GM19463 (cell line): ENCODE measurements at regions not wholly inside any gene's neighbourhood (a gene's known extent, or its start where the extent isn't known, plus 50 kb on each side); places are given as distances from the start of the nearest gene placed in this dataset.
"Not testable (repeated sequence)": the region's sequence is repeated elsewhere in the genome, so short reads cannot be mapped to it uniquely, and the experiment has no call there.

Experiments
- ATAC-seq: cut with Tn5 transposase; IDR thresholded peaks from one replicate; pipeline ENCODE4 v1.9.1; 2021; ENCODE audit warnings: mild to moderate bottlenecking, moderate library complexity; ENCODE audit not compliant: unreplicated experiment

DNA sequence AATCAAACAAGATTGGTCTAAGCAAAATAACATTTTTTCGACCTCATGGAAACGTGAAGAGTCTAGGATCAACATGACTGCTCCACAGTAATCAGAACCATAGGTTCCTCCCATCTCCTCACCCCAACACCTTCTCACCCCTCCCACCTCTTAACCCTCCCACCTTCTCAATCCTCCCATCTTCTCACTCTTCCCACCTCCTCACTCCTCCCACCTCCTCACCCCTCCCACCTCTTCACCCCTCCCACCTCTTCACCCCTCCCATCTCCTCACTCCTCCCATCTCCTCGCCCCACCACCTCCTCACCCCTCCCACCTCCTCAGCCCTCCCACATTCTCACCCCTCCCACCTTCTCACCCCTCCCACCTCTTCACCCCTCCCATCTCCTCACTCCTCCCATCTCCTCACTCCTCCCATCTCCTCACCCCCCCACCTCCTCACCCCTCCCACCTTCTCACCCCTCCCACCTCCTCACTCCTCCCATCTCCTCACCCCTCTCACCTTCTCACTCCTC lies 567.4 kb downstream of the C6orf118 start:
- no peak for ATAC-seq

DNA sequence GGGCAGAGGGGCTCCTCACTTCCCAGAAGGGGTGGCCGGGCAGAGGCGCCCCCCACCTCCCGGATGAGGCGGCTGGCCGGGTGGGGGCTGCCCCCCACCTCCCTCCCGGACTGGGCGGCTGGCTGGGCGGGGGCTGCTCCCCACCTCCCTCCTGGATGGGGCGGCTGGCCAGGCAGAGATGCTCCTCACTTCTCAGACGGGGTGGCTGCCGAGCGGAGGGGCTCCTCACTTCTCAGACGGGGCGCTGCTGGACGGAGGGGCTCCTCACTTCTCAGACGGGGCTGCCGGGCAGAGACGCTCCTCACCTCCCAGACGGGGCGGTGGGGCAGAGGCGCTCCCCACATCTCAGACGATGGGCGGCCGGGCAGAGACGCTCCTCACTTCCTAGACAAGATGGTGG lies 573.3 kb downstream of the C6orf118 start:
- ATAC-seq = not testable (repeated sequence)

DNA sequence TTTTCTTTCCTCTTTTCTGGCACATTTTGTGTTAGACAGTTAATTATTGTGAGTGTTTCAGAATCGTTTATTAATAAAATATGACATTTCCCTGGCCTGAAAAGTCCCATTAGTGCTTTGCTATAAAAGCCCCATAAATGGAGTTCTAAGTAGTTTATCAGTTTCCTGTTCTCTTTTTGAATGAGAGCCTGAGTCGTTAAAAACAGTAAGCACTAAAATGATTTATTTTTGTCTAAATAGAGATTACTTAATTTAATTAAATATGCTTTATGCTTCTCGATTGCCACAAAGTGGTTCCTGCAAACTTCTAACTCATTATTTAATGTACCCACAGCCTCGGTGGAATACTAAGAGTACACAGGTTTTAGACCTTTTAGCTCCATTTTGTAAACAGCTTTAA lies 577.9 kb downstream of the C6orf118 start:
- no peak for ATAC-seq

DNA sequence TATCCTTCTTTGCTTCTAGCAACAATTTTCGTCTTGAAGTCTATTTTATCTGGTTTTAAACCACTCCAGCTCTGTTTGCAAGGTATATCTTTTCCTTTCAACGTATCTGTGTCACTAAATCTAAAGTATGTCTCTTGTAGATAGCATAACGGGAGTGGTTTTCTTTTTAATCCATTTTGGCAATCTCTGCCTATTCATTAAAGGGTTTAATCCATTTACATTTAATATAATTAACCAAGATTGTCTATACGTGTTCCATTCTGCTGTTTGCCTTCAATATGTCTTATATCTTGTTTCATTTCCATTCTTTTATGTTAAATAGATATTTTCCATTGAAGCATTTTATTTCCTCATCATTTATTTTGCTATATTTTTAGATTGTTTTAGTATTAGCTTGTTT lies 587.9 kb downstream of the C6orf118 start:
- ATAC-seq = no peak

DNA sequence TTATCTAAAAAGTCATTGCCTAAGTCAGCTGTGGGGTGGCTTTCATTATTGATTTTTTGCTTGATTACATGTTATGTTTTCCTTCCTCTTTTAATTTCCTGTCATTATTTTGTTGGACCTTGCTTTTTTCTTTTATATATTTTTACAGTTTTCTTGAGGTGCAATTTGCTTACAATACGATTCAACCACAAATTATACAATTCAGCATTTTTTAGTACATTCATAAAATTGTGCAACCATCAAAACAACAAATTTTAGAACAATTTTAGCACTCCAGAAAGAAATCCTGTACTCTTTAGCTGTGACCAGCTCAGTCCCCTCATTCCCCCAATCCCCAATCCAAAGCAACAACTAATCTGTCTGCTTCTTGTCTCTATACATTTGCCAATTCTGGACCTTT lies 608.9 kb downstream of the C6orf118 start:
- ATAC-seq = no peak

DNA sequence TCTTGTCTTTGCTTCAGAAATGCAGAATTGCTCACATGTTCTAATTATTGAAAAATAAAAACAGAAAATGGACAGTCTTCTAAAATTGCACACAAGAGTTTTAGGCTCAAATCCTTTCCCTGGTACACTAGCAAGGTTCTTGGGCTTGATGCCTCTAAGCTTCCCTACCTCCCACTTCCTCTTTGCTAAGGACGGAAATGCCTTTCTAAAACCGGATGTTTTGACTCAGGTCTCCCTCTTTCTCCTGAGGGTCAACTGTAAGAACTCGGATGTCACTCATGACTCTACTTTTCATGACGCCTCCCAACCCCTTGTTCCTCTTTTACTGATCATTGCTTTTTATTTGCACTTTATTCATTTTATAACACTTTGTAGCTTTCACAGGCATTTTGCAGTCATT lies 613.5 kb downstream of the C6orf118 start:
- no peak for ATAC-seq

DNA sequence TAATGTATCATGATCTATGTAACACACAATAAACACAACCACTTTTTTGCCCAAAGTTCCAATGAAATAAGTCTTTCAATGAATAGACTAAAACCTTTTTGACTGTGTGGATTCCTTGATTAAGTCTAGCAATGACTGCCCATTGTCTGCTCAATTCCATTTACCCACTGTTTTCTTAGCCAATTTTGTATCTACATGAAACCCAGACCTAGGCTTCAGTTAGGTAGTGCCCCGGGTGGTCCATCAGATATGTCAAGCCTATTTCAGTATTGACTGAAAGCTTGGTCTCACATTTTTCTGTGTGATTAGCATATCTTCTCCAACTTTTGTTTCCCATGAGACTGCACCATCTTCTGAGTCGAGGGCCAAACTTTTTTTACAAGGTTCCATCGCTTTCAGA lies 615.0 kb downstream of the C6orf118 start:
- no peak for ATAC-seq

DNA sequence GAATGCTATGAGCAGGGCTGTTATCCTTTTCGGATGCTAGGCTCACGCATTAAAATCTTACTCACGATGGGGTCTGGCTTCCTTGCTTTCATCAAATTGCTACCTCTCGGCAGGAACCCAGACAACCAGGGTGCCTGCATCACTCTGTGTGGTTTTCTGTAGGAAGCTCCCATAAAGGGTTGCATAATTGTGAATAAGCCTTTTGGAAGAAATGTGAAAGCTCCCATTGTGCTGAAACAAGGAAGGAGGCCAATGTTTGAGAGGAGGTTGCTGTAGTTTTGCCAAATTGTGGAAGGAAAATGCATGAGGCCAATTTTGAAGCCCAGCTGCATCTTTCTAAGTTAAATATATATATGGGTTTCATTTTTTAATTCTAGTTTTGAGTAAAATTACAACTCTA lies 615.5 kb downstream of the C6orf118 start:
- ATAC-seq = no peak

DNA sequence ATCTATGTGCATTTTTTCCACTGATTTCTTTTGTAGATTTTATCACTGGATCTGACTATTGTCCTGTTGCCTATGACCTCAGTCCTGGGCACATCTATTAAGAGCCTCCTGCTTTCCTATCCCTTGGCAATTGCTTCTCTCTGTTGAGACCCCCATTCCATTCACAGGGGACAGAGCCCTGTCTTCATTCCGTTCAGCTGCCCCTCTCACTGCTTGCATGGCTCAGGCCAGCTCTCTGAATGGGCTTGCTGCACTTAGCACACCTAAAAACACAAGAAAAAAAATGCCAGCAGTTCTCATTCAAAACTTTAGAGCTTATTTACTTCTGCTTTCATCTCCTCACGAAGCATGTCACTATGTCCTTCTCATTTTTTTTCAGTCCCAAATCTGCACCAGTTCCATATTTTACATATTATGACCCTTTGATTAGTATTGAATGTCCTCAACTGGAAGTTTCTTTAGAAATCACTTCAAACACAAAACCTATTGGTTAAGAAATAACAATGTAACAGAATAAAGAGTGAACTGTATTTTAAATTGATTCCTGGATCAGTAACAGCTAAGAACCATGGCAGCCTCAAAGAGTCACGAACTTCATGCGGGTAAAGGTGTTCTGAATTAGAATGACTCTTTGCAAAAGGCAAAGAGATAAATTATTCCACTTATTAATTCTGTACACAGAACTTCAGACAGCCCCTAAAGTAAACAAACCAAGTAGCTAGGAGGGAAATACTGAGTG lies 616.5 kb downstream of the C6orf118 start:
- no peak for ATAC-seq

DNA sequence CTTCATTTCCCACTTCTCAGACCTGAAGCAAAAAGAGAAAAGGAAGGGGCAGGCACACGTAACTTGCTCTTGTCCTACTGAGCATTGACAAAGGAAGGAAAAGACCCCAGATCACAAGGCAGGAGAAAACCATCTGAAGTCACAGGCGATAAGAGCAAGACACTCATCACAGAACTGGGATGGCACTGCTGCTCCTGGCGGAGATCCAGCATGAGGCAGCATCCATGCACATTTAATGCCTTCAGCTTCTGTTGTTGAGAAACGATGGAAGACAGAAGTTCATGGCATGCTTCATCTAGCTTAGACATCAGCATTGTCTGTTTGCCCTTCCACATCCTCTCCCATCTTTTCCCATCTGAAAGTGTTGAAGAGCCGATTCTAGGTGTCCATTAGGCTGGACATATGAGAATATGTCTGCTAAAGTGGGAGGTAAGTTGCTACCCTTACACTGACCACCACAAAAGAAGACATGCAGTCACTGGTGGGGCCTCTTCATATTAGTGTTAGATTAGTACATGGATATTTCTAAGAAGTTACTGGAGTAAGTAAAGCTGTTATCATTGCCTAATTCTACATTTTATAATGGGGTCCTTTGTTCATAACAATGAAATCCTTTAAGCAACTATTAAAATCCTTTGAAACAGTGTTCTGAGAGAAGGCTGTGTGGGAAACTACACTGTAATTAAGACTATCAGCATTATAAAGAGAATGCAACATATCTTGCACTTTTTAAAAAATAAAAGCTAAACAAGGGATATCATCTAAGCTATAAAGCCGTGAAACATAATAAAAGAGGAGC lies 618.5 kb downstream of the C6orf118 start:
- ATAC-seq = no peak

DNA sequence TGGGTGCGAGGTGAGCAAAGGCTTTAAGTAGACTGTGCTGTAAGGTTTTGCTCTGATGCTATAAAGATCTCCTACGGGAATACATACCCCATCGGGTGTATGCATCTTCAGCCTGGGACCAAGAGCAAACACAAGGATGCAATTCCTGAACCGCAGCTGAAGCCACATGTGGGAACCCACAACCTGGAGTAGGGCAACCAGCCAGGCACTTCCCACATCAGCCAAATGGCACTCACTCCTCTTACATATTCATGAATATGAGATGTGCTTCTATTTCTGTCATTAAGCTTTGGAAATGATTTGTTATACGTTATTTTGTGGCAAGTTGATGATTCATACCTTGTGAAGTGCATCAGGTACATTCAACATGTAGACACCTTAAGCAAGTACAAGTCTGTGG lies 619.2 kb downstream of the C6orf118 start:
- ATAC-seq = no peak

DNA sequence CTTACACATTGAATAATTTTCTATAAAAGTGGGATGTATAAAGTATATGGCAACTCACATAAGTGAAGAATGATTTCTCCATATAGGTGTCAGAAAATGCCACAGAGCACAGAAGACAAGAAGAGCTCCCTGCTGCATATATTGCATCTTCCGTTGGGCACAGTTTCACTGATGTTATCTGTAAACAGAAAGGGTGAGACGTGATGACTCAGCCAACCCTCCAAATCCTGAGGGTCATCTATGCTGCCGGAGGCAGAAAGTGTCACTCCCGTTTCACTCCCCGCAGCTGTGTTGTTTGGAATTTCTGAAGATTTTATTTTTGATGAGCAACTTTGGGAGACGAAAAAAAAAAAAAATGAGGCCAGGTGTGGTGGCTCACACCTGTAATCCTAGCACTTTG lies 644.1 kb downstream of the C6orf118 start:
- no peak for ATAC-seq

DNA sequence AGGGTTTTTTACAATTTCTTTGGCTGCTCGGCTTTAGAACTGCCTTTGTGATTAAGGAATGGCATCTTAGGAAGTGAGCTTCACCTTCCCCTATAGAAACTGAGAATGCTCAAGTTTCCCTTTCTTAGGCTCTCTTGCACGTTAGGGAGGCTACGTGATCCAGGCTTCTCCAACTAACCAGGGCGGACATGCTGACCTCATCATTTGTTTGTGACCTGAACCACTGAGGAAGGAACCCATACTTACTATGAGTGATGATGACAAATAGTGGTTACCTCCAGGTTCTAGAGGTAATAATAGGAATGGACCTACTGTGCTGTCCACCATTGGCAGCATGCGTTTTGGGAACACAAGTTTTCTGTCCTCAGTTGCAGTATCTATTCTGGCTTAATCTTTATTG lies 645.8 kb downstream of the C6orf118 start:
- no peak for ATAC-seq

DNA sequence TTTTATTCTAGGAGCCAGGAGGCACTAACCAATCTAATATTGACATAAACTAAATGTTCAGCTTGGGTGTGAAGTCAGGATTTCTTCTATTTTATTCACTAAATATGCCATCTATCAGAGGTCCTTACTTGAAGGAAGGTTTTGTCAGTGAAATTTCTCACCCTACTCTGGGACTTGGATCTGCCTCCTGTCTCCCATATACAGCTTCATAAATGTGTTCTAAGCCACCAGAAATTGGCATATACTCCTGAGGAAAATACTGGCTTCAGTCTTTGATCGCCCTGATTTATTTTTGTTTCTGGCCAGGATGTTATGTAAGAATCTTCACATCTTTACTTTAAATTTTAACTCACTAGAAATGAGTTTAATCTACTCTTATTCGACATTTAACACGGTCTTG lies 647.7 kb downstream of the C6orf118 start:
- no peak for ATAC-seq

DNA sequence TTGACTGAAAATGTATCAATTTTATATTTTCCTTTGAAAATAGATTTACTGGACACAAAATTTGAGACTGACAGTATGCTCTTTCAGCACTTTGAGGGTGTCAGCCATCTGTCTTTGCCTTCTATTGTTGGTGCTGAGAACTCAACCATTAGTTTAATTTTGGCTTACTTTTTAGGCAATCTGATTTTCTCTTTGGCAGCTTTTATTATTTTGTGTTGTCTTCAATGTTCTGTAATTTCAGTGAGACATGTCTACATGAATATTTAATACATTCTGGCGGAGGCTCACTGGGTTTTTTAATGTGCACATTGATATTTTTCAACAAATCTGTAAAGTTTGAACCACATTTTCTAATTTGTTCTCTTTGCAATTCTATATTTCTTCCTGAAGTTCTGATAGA lies 648.6 kb downstream of the C6orf118 start:
- ATAC-seq = no peak

DNA sequence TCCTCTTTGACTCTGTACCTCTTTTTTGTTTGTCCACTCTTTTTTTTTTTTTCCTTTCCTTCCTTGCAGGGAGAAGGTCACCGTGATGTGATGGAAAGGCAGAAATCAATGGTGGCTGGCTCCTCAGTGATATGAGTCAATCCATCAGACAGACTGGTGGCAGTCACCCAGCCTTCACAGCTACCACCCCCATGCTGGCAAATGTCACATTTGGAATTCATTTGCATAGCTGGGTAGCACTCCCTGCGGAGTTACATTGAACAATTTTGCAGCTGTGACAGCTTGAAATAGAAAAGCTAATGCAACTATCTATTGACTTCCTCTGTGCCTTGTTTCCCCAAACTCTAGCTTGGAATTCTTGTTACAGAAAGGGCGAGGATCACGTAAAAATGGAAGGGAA lies 668.4 kb downstream of the C6orf118 start:
- no peak for ATAC-seq

DNA sequence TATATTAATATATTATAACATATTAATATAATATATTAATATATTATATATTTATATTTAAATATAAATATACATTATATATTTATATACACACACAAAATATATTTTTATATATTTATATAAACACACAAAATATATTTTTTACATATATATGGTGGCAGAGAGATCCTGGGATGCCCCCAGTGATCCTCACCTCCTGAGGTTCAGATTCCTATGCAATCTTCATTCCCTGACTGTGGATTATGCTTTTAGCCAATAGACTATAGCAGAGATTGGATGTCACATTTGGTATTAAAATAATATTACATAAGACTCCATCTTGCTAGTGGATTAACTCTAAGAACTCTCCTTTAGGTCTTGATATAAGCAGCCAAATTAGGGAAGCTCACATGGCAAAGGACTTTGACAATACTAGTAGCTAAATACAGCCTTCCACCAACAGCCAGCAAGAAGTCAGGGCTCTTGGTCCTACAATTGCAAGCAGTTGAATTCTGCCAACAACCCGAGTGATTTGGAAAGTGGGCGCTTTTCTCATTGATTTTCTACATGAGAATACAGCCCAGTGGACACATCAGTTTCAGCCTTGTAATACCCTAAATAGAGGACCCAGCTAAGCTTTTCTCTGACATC lies 681.0 kb downstream of the C6orf118 start:
- no peak for ATAC-seq

DNA sequence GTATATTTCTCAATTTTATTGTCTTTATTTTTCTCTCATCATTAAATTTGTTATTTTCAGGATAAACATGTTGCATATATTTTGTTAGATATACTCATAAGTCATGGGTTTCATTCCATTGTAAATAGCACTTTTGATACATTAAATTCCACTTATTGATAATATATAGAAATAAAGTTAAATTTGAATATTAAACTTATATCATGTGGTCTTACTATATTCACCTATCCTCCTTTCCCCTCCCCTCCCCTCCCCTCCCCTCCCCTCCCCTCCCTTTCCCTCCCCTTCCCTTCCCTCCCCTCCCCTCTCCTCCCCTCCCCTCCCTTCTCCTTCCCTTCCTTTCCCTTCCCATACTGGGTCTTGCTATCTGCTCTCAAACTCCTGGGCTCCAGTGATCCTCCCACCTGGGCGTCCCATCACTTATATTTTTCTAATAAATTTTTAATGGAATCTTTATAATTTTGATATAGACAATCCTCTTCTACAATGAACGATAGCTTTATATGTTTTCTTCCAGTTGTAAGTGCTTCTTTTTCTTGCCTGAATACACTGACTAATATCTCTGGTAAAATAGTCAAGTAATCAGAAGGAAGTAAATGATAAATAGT lies 692.4 kb downstream of the C6orf118 start:
- no peak for ATAC-seq

DNA sequence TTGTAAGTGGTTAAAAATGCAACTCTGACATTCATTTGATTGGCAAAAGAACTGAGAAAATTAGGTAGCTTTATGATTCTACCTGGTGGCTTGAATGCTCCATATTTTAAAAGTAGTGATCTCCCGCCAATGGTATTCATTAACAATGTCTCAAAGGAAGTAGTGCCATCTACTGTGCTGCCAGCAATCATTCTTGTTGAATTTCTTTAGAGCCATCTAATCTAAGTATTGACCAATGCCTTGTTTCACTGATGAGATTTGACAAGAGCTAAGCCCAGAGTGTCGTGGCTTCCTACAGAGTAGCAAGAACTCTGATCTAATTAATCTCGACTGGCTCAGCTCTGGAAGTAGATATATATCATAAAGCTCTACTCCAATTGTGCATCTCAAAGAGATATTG lies 696.7 kb downstream of the C6orf118 start:
- ATAC-seq = no peak

DNA sequence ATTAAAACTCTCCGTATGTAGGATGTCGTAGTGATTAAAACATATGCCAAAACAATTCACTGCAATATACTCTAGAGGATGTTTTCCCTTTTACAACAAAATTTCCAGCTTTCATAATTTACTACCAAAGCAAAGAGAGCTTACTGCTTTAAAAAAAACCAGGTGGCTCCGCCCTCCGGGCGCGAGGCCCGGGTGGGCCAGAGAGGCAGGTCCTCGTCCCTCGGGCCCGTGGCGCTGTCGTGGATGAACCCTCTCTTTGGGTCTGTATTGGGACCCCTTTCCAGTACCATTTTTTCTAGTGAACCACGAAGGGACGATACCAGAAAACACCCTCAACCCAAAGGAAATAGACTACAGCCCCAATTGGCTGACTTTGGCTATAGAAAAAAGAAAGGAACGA lies 698.5 kb downstream of the C6orf118 start:
- ATAC-seq = not testable (repeated sequence)

DNA sequence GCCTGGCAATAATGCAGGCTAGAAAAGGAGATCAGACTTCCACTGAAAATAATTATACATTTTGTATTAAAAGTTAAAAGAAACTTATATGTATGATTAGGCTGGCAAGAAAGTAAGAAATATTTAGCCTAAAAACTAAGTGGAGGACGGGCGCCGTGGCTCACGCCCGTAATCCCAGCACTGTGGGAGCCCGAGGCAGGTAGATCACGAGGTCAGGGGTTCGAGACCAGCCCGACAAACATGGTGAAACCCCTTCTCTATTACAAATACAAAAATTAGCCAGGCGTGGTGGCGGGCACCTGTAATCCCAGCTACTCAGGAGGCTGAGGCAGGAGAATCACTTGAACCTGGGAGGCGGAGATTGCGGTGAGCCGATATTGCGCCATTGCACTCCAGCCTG lies 707.0 kb downstream of the C6orf118 start:
- ATAC-seq = not testable (repeated sequence)
